ENCODE measurements at regions not wholly inside any gene's neighbourhood (a gene's known extent, or its start where the extent isn't known, plus 50 kb on each side); places are given as distances from the start of the nearest gene placed in this dataset.

DNA sequence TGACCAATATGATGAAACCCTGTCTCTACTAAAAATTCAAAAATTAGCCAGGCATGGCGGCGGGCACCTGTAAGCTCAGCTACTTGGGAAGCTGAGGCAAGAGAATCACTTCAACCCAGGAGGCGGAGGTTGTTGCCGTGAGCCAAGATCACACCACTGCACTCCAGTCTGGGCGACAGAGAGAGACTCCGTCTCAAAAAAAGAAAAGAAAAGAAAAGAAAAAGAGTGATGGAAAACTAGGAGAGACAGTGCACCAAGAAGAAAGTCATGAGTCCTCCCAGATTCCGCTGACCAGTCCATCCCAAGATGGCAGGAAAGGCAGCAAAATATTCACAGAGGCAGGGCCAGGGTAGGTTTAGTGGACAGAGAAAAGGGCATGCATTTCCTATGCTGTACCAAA is 226.9 kb downstream of the ASMT start:
- no peak for TF ChIP-seq YBX1 (IDR thresholded peaks at IDR 0.05)
- TF ChIP-seq, protein P1, sequence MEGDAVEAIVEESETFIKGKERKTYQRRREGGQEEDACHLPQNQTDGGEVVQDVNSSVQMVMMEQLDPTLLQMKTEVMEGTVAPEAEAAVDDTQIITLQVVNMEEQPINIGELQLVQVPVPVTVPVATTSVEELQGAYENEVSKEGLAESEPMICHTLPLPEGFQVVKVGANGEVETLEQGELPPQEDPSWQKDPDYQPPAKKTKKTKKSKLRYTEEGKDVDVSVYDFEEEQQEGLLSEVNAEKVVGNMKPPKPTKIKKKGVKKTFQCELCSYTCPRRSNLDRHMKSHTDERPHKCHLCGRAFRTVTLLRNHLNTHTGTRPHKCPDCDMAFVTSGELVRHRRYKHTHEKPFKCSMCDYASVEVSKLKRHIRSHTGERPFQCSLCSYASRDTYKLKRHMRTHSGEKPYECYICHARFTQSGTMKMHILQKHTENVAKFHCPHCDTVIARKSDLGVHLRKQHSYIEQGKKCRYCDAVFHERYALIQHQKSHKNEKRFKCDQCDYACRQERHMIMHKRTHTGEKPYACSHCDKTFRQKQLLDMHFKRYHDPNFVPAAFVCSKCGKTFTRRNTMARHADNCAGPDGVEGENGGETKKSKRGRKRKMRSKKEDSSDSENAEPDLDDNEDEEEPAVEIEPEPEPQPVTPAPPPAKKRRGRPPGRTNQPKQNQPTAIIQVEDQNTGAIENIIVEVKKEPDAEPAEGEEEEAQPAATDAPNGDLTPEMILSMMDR (IDR thresholded peaks at IDR 0.05 in 2 of 3, conservative IDR thresholded peaks at IDR 0.05 in 1 of 3; ENCODE audit: control insufficient read depth in 2 of 3, extremely low read depth in 1 of 3, insufficient read depth in 1 of 3, low read depth in 3 of 3, low read length in 3 of 3): no peak
- TF ChIP-seq, protein P2, sequence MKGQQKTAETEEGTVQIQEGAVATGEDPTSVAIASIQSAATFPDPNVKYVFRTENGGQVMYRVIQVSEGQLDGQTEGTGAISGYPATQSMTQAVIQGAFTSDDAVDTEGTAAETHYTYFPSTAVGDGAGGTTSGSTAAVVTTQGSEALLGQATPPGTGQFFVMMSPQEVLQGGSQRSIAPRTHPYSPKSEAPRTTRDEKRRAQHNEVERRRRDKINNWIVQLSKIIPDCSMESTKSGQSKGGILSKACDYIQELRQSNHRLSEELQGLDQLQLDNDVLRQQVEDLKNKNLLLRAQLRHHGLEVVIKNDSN (IDR thresholded peaks at IDR 0.05; ENCODE audit: borderline replicate concordance, extremely low read length, insufficient read depth, low read depth, low read length): no peak
- TF ChIP-seq ZZZ3 (IDR thresholded peaks at IDR 0.05; ENCODE audit: control insufficient read depth, insufficient read length, low read depth): no peak
- no peak for TF ChIP-seq POLR2AphosphoS5 (IDR thresholded peaks at IDR 0.05; ENCODE audit: low read length)
